Psoas muscle (tissue), 7 donors: ENCODE measurements at regions not wholly inside any gene's neighbourhood (a gene's known extent, or its start where the extent isn't known, plus 50 kb on each side); places are given as distances from the start of the nearest gene placed in this dataset.

Experiments used
- ATAC-seq, 4 donors: fragments of 200-7000 bp; cut with Tn5 transposase; one replicate each; pipeline ENCODE4 v1.9.1; 2020; ENCODE audit warnings: moderate library complexity in 3 of 4, mild to moderate bottlenecking in 2 of 4
- DNase-seq, 2 donors: peaks; one replicate each; pipeline ENCODE4 v3.0.0-alpha.2; 2020
- H3K27ac ChIP-seq: fragments of 200-600 bp; one replicate; pipeline ENCODE4 v1.8.0; 2022
- H3K27me3 ChIP-seq, 3 donors: fragments of 200-600 bp in 1 of 3; one replicate each; pipeline versions ENCODE4 v1.6.1 to v1.8.0; 2013 to 2022; ENCODE audit warnings: low read length in 2 of 3, mild to moderate bottlenecking in 2 of 3, moderate library complexity in 1 of 3; ENCODE audit not compliant: insufficient read depth in 3 of 3
- H3K36me3 ChIP-seq, 2 donors: fragments of 200-600 bp in 1 of 2; one replicate each; pipeline versions ENCODE4 v1.6.1 to v1.8.0; 2013 to 2022; ENCODE audit warnings: low read depth in 1 of 2, mild to moderate bottlenecking in 1 of 2, moderate library complexity in 1 of 2; ENCODE audit not compliant: insufficient read depth in 1 of 2
- H3K4me1 ChIP-seq: fragments of 200-600 bp; one replicate; pipeline ENCODE4 v1.8.0; 2022
- H3K4me3 ChIP-seq: fragments of 200-600 bp; one replicate; pipeline ENCODE4 v1.8.0; 2022; ENCODE audit warnings: mild to moderate bottlenecking
- H3K9me3 ChIP-seq: fragments of 200-600 bp; one replicate; pipeline ENCODE4 v1.8.0; 2022
- WGBS, 3 donors: extraction: QIAGEN DNeasy Blood & Tissue Kit; methylation state at CpG; one replicate each; pipeline versions ENCODE4 v1.1.6 to v1.1.7; 2013; 5-methylcytosine and 5-hydroxymethylcytosine counted together
- intact Hi-C, 2 donors: fragments of 100-400 bp; cut with DNase I; formaldehyde crosslinking; loops; one replicate each; pipeline versions ENCODE4 v1.11.0 to v1.14.2; 2022
- TF ChIP-seq, protein P1 (sequence below): fragments of 200-600 bp; IDR thresholded peaks from one replicate; pipeline ENCODE4 v1.8.0; 2022; ENCODE audit warnings: antibody characterized with exemption
- donor health status: healthy with polysubstance abuse.
- donor health status: DM: no; HTN: no; CAD: no; lungs with moderate emphysema.
- donor health status: Bipolar disorder and iron deficiency.
- donor health status: healthy.
- donor health status: DM: yes; HTN: yes; CAD: no.
- donor health status: DM: no; HTN: no; CAD: no.
- donor health status: DM: yes; HTN: yes; CAD: no.

DNA sequence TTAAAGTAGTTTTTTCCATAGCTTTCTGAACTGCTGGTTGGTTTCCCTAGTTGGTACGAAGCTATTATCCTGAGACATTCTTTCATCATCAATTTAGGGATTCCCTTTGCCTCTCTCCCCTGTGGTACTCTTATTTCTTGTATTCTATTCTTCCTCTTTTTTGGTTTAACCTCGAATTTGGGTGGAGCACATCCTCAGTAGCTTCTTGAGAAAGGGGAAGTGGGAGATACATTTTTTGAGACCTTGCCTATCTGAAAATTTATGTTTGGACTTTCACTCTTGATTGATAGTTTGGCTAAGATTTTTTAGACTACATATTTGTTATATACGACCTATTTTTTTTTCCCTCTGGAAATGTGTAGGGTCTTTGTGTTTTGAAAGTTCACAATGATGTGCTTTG lies 121.7 kb upstream of the ZBED5 start:
- DNase-seq (no peak), ATAC-seq (no peak)
- Histone ChIP-seq H3K27ac (no peak overlapping the region), H3K4me1 (no peaks in the 10 kb centered on the region), H3K9me3 (no peaks in the 10 kb centered on the region), H3K36me3 (no peaks in the 10 kb centered on the region), H3K27me3 (no peaks in the 10 kb centered on the region), H3K4me3 (no peak overlapping the region)
- TF ChIP-seq, protein P1, sequence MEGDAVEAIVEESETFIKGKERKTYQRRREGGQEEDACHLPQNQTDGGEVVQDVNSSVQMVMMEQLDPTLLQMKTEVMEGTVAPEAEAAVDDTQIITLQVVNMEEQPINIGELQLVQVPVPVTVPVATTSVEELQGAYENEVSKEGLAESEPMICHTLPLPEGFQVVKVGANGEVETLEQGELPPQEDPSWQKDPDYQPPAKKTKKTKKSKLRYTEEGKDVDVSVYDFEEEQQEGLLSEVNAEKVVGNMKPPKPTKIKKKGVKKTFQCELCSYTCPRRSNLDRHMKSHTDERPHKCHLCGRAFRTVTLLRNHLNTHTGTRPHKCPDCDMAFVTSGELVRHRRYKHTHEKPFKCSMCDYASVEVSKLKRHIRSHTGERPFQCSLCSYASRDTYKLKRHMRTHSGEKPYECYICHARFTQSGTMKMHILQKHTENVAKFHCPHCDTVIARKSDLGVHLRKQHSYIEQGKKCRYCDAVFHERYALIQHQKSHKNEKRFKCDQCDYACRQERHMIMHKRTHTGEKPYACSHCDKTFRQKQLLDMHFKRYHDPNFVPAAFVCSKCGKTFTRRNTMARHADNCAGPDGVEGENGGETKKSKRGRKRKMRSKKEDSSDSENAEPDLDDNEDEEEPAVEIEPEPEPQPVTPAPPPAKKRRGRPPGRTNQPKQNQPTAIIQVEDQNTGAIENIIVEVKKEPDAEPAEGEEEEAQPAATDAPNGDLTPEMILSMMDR, result no peak
- WGBS, 3 donors, result 70 to 72% (median 71%) methylated on average over 3 of the region's 3 CpGs
- intact Hi-C loops, result no loop called here

DNA sequence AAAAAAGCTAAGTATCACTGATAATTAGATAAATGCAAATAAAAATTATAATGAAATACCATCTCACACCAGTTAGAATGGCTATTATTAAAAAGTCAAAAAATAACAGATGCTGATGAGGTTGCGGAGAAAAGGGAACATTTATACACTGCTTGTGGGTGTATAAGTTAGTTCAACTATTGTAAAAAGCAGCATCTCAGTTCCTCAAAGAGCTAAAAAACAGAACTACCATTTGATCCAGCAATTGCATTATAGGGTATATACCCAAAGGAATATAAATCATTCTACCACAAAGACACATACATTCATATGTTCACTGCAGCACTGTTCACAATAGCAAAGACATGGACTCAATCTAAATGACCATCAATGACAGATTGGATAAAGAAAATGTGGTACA lies 120.3 kb upstream of the ZBED5 start:
- no peaks in the 10 kb centered on the region for H3K9me3 ChIP-seq
- H3K4me3 ChIP-seq, result no peak overlapping the region
- DNase-seq, result no peak
- 91 to 99% (median 92%) methylated on average over 1 of the region's 1 CpG for WGBS, 3 donors
- no peaks in the 10 kb centered on the region for H3K27me3 ChIP-seq
- intact Hi-C loops, result no loop called here
- ATAC-seq, result no peak
- no peak overlapping the region for H3K27ac ChIP-seq
- TF ChIP-seq, protein P1, result no peak
- no peaks in the 10 kb centered on the region for H3K36me3 ChIP-seq
- no peaks in the 10 kb centered on the region for H3K4me1 ChIP-seq

DNA sequence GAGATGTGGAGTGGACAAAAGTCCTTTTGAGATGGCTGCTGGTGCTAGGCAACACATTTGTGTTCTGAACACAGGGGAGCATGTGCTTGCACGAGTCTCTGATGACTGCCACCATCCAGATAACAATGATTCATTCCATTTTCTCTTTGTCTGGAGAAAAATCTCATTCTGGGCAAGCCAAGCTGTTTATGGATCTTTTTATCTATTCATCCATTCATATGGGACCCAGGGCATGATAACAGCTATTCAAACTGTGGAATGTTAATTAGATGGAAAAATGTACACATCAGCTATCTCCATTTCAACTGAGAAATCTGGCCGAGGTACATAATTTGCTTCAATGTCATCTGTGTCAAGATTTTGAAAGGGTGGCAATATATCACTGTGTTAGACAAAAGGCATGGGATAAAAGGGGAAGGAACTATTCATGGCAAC lies 117.5 kb upstream of the ZBED5 start:
- H3K4me3 ChIP-seq, result no peak overlapping the region
- H3K9me3 ChIP-seq, result no peaks in the 10 kb centered on the region
- no peaks in the 10 kb centered on the region for H3K27me3 ChIP-seq
- no peak for DNase-seq
- no peak for ATAC-seq
- TF ChIP-seq, protein P1, result no peak
- intact Hi-C loops, result no loop called here
- no peak overlapping the region for H3K27ac ChIP-seq
- H3K36me3 ChIP-seq, result no peaks in the 10 kb centered on the region
- 21 to 33% (median 25%) methylated on average over 2 of the region's 2 CpGs for WGBS, 3 donors
- H3K4me1 ChIP-seq, result no peaks in the 10 kb centered on the region

DNA sequence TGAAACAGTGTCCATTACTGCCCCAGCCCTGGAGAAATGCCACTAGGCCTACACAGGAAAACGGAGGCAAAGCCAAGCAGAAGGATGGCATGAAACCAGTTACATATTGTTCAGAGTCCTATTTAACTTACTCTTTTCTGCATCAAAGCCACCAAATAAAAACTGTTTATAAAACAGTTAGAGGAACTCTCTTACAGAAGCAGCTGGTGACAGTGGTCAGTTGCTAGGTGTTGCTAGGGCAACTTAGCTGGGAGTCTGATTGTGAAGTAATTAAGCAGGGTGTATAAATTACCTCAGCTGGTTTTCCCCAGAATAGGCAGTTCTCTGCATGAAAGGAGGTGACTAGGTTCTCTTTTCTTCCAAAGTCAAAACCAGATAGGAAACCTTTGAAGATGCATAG lies 115.6 kb upstream of the ZBED5 start:
- TF ChIP-seq, protein P1, result no peak
- Histone ChIP-seq H3K4me1 (no peaks in the 10 kb centered on the region), H3K27ac (no peak overlapping the region), H3K36me3 (no peaks in the 10 kb centered on the region), H3K4me3 (no peak overlapping the region), H3K27me3 (no peaks in the 10 kb centered on the region), H3K9me3 (no peaks in the 10 kb centered on the region)
- intact Hi-C loops, result no loop called here
- DNase-seq (no peak), ATAC-seq (no peak)
- WGBS, 3 donors, result 42 to 92% (median 56%) methylated on average over 1 of the region's 1 CpG

DNA sequence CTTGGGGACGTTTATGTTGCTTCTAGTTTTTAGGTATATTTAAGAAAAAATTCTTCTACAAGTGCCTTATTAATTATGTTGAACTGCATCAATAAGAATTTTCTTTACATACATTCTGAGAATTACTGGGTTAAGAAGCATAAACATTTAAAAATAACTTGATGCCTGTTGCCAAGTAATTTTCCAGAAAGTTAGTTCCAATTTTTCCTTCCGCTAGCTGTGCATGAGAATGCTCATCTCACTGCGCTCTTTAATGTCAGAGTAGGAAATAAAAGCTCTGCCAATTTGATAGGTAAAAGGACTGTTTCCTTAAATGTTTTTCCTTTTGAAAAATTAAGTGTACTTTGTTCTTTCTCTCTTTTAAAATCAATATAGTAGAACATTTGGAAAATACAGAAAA lies 113.1 kb upstream of the ZBED5 start:
- no peak for ATAC-seq
- no peak overlapping the region for H3K4me3 ChIP-seq
- H3K27me3 ChIP-seq, result no peaks in the 10 kb centered on the region
- no peak overlapping the region for H3K27ac ChIP-seq
- TF ChIP-seq, protein P1, result no peak
- no peak for DNase-seq
- H3K36me3 ChIP-seq, result no peaks in the 10 kb centered on the region
- H3K4me1 ChIP-seq, result no peaks in the 10 kb centered on the region
- H3K9me3 ChIP-seq, result no peaks in the 10 kb centered on the region
- WGBS, 3 donors, result 65 to 73% (median 71%) methylated on average over 3 of the region's 3 CpGs
- intact Hi-C loops, result no loop called here
